Upper lobe of left lung (tissue), 6 donors: ENCODE measurements at regions not wholly inside any gene's neighbourhood (a gene's known extent, or its start where the extent isn't known, plus 50 kb on each side); places are given as distances from the start of the nearest gene placed in this dataset.

Source experiments
- ATAC-seq, 2 donors: fragments of 200-7000 bp; cut with Tn5 transposase; one replicate each; pipeline ENCODE4 v1.9.1; 2022; ENCODE audit warnings: mild to moderate bottlenecking in 2 of 2, moderate library complexity in 2 of 2; ENCODE audit not compliant: low FRiP score in 2 of 2
- DNase-seq, 2 donors: peaks; one replicate each; pipeline ENCODE4 v3.0.0-alpha.2; 2019 to 2020
- H3K27ac ChIP-seq, 4 donors: fragments of 200-600 bp; sonication (generic); one replicate each; pipeline ENCODE4 v1.5.1; 2016 to 2019
- H3K27me3 ChIP-seq, 4 donors: fragments of 200-600 bp; sonication (generic); one replicate each; pipeline ENCODE4 v1.5.1; 2017 to 2019
- H3K36me3 ChIP-seq, 4 donors: fragments of 200-600 bp; sonication (generic); one replicate each; pipeline ENCODE4 v1.5.1; 2016 to 2019
- H3K4me1 ChIP-seq, 4 donors: fragments of 200-600 bp; sonication (generic); one replicate each; pipeline ENCODE4 v1.5.1; 2018 to 2019
- H3K4me3 ChIP-seq, 4 donors: fragments of 200-600 bp; sonication (generic); one replicate each; pipeline ENCODE4 v1.5.1; 2017 to 2019; ENCODE audit warnings: mild to moderate bottlenecking in 2 of 4, moderate library complexity in 1 of 4
- H3K9me3 ChIP-seq, 4 donors: fragments of 200-600 bp; sonication (generic); one replicate each; pipeline ENCODE4 v1.5.1; 2018 to 2019
- CTCF ChIP-seq, 6 experiments: fragments of 450-650 bp in 4 of 6; fragments of 200-600 bp in 2 of 6; sonication (generic) in 2 of 6; IDR thresholded peaks; one replicate each; pipeline ENCODE4 v1.5.1; 2016 to 2019; ENCODE audit warnings: antibody characterized with exemption in 6 of 6
- EP300 ChIP-seq, 4 donors: sonication (generic); formaldehyde crosslinking; IDR thresholded peaks; one replicate each; pipeline ENCODE4 v1.5.1; 2017; ENCODE audit warnings: antibody characterized with exemption in 4 of 4, control low read depth in 2 of 4
- POLR2A ChIP-seq, 4 donors: fragments of 450-650 bp; IDR thresholded peaks; one replicate each; pipeline ENCODE4 v1.5.1; 2016 to 2017; ENCODE audit warnings: antibody characterized with exemption in 4 of 4, mild to moderate bottlenecking in 2 of 4
- POLR2AphosphoS5 ChIP-seq, 2 donors: sonication (generic); formaldehyde crosslinking; IDR thresholded peaks; one replicate each; pipeline ENCODE4 v1.5.1; 2017; ENCODE audit warnings: antibody characterized with exemption in 2 of 2
- whole genome bisulfite sequencing, 2 donors: methylation state at CpG; one replicate each; pipeline ENCODE4 v1.1.5; 2017 to 2018; 5-methylcytosine and 5-hydroxymethylcytosine counted together
- donor health status: DM: no; HTN: no; CAD: no; lungs with moderate emphysema.
- donor health status: DM: no; HTN: yes; CAD: no; lungs with severe emphysema.

DNA sequence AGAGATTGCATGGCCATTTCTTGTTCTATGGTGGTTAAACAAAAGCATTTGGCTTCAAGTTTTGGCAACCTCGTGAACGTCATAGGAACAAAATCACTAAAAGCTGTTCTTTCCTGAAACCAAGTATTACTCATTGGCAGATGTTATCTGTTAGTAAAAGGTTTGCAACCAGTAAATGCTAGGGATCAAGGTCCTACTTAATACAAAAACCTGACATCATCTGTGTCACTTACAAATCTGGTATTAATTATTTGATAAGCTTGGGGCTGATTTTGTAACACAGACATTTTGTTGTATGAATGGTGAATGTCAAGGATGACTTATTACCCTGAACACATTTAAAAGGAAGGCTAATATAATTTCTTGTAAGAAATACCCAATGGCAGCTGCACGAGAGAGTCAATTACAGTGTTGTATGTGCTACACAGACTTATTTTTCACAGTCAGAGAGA is 486.4 kb upstream of the ZNF608 start:
- no peak overlapping the region for H3K27ac ChIP-seq
- 76 to 82% methylated on average over 3 of the region's 3 CpGs for WGBS, 2 donors
- H3K36me3 ChIP-seq, result no peaks in the 10 kb centered on the region
- DNase-seq (no peak), ATAC-seq (peak in 1 of 2 donors; percentile 89)
- TF ChIP-seq CTCF (IDR thresholded peaks at IDR 0.05), result no peak
- no peak for TF ChIP-seq POLR2AphosphoS5 (IDR thresholded peaks at IDR 0.05)
- no peak for TF ChIP-seq POLR2A (IDR thresholded peaks at IDR 0.05)
- TF ChIP-seq EP300 (IDR thresholded peaks at IDR 0.05), result no peak
- no peaks in the 10 kb centered on the region for H3K4me1 ChIP-seq
- no peak overlapping the region for H3K4me3 ChIP-seq
- no peaks in the 10 kb centered on the region for H3K27me3 ChIP-seq
- no peaks in the 10 kb centered on the region for H3K9me3 ChIP-seq

- H3K27ac ChIP-seq, result no peak overlapping the region
- no peak for ATAC-seq
Measured at GRCh38 chr5:125233944-125234343, 487.5 kb upstream of the ZNF608 start.

GRCh38 chr5:125236007-125236406 is 489.6 kb upstream of the ZNF608 start:
- Histone ChIP-seq H3K27me3 (no peaks in the 10 kb centered on the region), H3K36me3 (no peaks in the 10 kb centered on the region), H3K4me3 (no peak overlapping the region), H3K27ac (no peak overlapping the region), H3K9me3 (no peaks in the 10 kb centered on the region), H3K4me1 (no peaks in the 10 kb centered on the region)
- 81 to 83% methylated on average over 2 of the region's 2 CpGs for WGBS, 2 donors
- DNase-seq, result no peak
- no peak for ATAC-seq
- TF ChIP-seq POLR2AphosphoS5 (IDR thresholded peaks at IDR 0.05), result no peak
- no peak for TF ChIP-seq POLR2A (IDR thresholded peaks at IDR 0.05)
- TF ChIP-seq EP300 (IDR thresholded peaks at IDR 0.05), result no peak
- no peak for TF ChIP-seq CTCF (IDR thresholded peaks at IDR 0.05)

More at GRCh38 chr5:125233944-125234343, 487.5 kb upstream of the ZNF608 start:
- TF ChIP-seq CTCF (IDR thresholded peaks at IDR 0.05), result no peak
- no peak for TF ChIP-seq EP300 (IDR thresholded peaks at IDR 0.05)
- TF ChIP-seq POLR2A (IDR thresholded peaks at IDR 0.05), result no peak
- no peak for TF ChIP-seq POLR2AphosphoS5 (IDR thresholded peaks at IDR 0.05)
- Histone ChIP-seq H3K36me3 (no peaks in the 10 kb centered on the region), H3K9me3 (no peaks in the 10 kb centered on the region), H3K4me1 (no peaks in the 10 kb centered on the region), H3K4me3 (no peak overlapping the region), H3K27me3 (no peaks in the 10 kb centered on the region)
- 90 to 93% methylated on average over 2 of the region's 2 CpGs for WGBS, 2 donors
- no peak for DNase-seq

- Histone ChIP-seq H3K36me3 (no peaks in the 10 kb centered on the region), H3K27me3 (no peaks in the 10 kb centered on the region), H3K4me1 (no peaks in the 10 kb centered on the region), H3K9me3 (no peaks in the 10 kb centered on the region), H3K27ac (no peak overlapping the region), H3K4me3 (no peak overlapping the region)
- DNase-seq, result no peak
- no peak for ATAC-seq
- WGBS, 2 donors, result 67 to 79% methylated on average over 1 of the region's 1 CpG
- no peak for TF ChIP-seq POLR2AphosphoS5 (IDR thresholded peaks at IDR 0.05)
- TF ChIP-seq EP300 (IDR thresholded peaks at IDR 0.05), result no peak
- TF ChIP-seq CTCF (IDR thresholded peaks at IDR 0.05), result no peak
- no peak for TF ChIP-seq POLR2A (IDR thresholded peaks at IDR 0.05)
Measured at GRCh38 chr5:125236981-125237380, 490.5 kb upstream of the ZNF608 start.

DNA sequence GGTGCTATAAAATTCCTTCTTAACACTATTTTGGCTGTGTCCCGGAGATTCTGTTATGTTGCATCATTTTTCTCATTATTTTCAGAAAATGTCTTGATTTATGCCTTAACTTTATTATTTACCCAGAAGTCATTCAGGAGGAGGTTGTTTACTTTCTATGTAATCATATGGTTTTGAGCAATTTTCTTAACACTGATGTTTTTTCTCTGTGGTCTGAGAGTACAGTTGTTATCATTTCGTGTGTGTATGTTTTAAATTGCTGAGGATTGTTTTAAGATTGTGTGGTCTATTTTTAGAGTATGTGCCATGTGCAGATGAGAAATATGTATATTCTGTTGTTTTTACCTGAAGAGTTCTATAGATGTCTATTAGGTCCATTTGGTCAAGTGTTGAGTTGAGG is 498.1 kb upstream of the ZNF608 start:
- Histone ChIP-seq H3K36me3 (no peaks in the 10 kb centered on the region), H3K4me1 (no peaks in the 10 kb centered on the region), H3K9me3 (no peaks in the 10 kb centered on the region), H3K27me3 (no peaks in the 10 kb centered on the region), H3K27ac (no peak overlapping the region), H3K4me3 (no peak overlapping the region)
- no peak for ATAC-seq
- DNase-seq, result no peak
- WGBS, 2 donors, result 85% methylated on average over 2 of the region's 2 CpGs
- no peak for TF ChIP-seq POLR2A (IDR thresholded peaks at IDR 0.05)
- TF ChIP-seq CTCF (IDR thresholded peaks at IDR 0.05), result no peak
- TF ChIP-seq POLR2AphosphoS5 (IDR thresholded peaks at IDR 0.05), result no peak
- TF ChIP-seq EP300 (IDR thresholded peaks at IDR 0.05), result no peak
